MM.1S (cell line): ENCODE measurements at regions not wholly inside any gene's neighbourhood (a gene's known extent, or its start where the extent isn't known, plus 50 kb on each side); places are given as distances from the start of the nearest gene placed in this dataset.

Experiments
- EZH2 ChIP-seq: fragments of 300-600 bp; sonication (generic); optimal IDR thresholded peaks from 2 replicates; pipeline ENCODE3; 2017; ENCODE audit warnings: low read depth, mild to moderate bottlenecking, antibody characterized with exemption, low read length, mixed read lengths
- EZH2phosphoT487 ChIP-seq: fragments of 300-600 bp; sonication (generic); IDR thresholded peaks from 2 replicates; pipeline ENCODE4 v1.6.1; 2018; ENCODE audit warnings: antibody characterized with exemption, low read length
- TF ChIP-seq, protein P1 (sequence below): fragments of 300-600 bp; sonication (generic); IDR thresholded peaks from 2 replicates; pipeline ENCODE4 v1.5.1; 2016; ENCODE audit warnings: antibody characterized with exemption, low read length, mixed read lengths

DNA sequence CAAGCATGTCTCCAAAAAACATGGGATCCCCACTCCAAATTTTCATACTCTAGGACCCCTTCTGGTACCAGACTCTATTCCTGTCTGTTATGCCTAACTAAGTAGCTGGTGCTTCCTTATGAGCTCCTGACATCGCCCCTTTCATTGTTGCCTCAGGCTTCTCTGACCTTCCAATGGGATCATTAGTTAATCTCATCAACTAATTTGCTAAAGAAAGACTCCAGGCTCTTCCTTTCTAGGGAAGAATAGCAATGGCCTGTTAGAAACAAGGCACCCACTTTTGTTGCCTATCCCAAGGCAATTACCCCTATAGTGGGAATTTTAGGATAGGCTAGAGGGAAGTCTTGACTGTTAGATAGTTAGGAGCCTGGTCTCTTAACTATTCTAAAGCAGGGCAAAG lies 369.5 kb downstream of the MLLT3 start:
- TF ChIP-seq, protein P1, sequence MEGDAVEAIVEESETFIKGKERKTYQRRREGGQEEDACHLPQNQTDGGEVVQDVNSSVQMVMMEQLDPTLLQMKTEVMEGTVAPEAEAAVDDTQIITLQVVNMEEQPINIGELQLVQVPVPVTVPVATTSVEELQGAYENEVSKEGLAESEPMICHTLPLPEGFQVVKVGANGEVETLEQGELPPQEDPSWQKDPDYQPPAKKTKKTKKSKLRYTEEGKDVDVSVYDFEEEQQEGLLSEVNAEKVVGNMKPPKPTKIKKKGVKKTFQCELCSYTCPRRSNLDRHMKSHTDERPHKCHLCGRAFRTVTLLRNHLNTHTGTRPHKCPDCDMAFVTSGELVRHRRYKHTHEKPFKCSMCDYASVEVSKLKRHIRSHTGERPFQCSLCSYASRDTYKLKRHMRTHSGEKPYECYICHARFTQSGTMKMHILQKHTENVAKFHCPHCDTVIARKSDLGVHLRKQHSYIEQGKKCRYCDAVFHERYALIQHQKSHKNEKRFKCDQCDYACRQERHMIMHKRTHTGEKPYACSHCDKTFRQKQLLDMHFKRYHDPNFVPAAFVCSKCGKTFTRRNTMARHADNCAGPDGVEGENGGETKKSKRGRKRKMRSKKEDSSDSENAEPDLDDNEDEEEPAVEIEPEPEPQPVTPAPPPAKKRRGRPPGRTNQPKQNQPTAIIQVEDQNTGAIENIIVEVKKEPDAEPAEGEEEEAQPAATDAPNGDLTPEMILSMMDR: no peak
- TF ChIP-seq EZH2 (no peak), EZH2phosphoT487 (no peak)
